GM21723 (cell line): ENCODE measurements at regions not wholly inside any gene's neighbourhood (a gene's known extent, or its start where the extent isn't known, plus 50 kb on each side); places are given as distances from the start of the nearest gene placed in this dataset.

Source experiments
- ATAC-seq: cut with Tn5 transposase; IDR thresholded peaks from one replicate; pipeline ENCODE4 v1.9.1; 2021; ENCODE audit warnings: mild to moderate bottlenecking, moderate library complexity; ENCODE audit not compliant: unreplicated experiment

- ATAC-seq, result no peak
These were observed 146.5 kb downstream of the SYK start for GRCh38 chr9:90948156-90948555.

GRCh38 chr9:90950600-90950999 lies 149.0 kb downstream of the SYK start:
- no peak for ATAC-seq

- no peak for ATAC-seq
These were observed 151.6 kb downstream of the SYK start for GRCh38 chr9:90953200-90953599.

- ATAC-seq, result no peak
These were observed 152.2 kb downstream of the SYK start for GRCh38 chr9:90953805-90954204.

GRCh38 chr9:90956026-90956810 lies 154.6 kb downstream of the SYK start:
- ATAC-seq, result no peak

GRCh38 chr9:90958328-90958727 lies 156.7 kb downstream of the SYK start:
- no peak for ATAC-seq

- ATAC-seq, result no peak
These were observed 159.3 kb downstream of the SYK start for GRCh38 chr9:90960941-90961340.

- no peak for ATAC-seq
These were observed 159.8 kb downstream of the SYK start for GRCh38 chr9:90961375-90961774.

GRCh38 chr9:90964101-90965020 lies 162.7 kb downstream of the SYK start:
- no peak for ATAC-seq

- no peak for ATAC-seq
These were observed 163.8 kb downstream of the SYK start for GRCh38 chr9:90965226-90966030.

- no peak for ATAC-seq
These were observed 164.3 kb downstream of the SYK start for GRCh38 chr9:90966031-90966290.

GRCh38 chr9:90966480-90967144 lies 165.0 kb downstream of the SYK start:
- ATAC-seq, result no peak

- no peak for ATAC-seq
These were observed 165.5 kb downstream of the SYK start for GRCh38 chr9:90967145-90967538.

GRCh38 chr9:90969021-90969675 lies 167.5 kb downstream of the SYK start:
- no peak for ATAC-seq

- ATAC-seq, result no peak
These were observed 169.0 kb downstream of the SYK start for GRCh38 chr9:90970608-90971007.

GRCh38 chr9:90972057-90972456 lies 170.4 kb downstream of the SYK start:
- peak; percentile 69 for ATAC-seq

GRCh38 chr9:90974016-90974415 lies 172.4 kb downstream of the SYK start:
- ATAC-seq, result no peak

GRCh38 chr9:90974643-90975245 lies 173.1 kb downstream of the SYK start:
- ATAC-seq, result no peak

- ATAC-seq, result no peak
These were observed 174.3 kb downstream of the SYK start for GRCh38 chr9:90975781-90976538.
